Stomach (tissue), 4 donors: ENCODE measurements at regions not wholly inside any gene's neighbourhood (a gene's known extent, or its start where the extent isn't known, plus 50 kb on each side); places are given as distances from the start of the nearest gene placed in this dataset.

Experiments
- CTCF ChIP-seq, 7 experiments: fragments of 450-650 bp in 4 of 7; fragments of 200-600 bp in 3 of 7; sonication (generic) in 3 of 7; IDR thresholded peaks; one replicate each; pipeline ENCODE4 v1.5.1; 2016 to 2019; ENCODE audit warnings: antibody characterized with exemption in 7 of 7, control low read depth in 2 of 7, mild to moderate bottlenecking in 1 of 7
- POLR2A ChIP-seq, 4 donors: fragments of 450-650 bp; IDR thresholded peaks; one replicate each; pipeline ENCODE4 v1.6.1; 2016; ENCODE audit warnings: antibody characterized with exemption in 4 of 4, control low read depth in 2 of 4, mild to moderate bottlenecking in 1 of 4, moderate library complexity in 1 of 4
- POLR2AphosphoS5 ChIP-seq, 3 donors: sonication (generic); formaldehyde crosslinking; IDR thresholded peaks; one replicate each; pipeline ENCODE4 v1.6.1; 2016; ENCODE audit warnings: antibody characterized with exemption in 3 of 3

- no peak for TF ChIP-seq POLR2AphosphoS5 (IDR thresholded peaks at IDR 0.05)
- no peak for TF ChIP-seq CTCF (IDR thresholded peaks at IDR 0.05)
- TF ChIP-seq POLR2A (IDR thresholded peaks at IDR 0.05) = no peak
Observed at GRCh38 chr10:44207160-44207559, 177.7 kb downstream of the CXCL12 start.
